Stimulated activated effector memory CD8-positive, alpha-beta T cell treated with anti-CD3 and anti-CD28 coated beads, Interleukin-12 subunit alpha, Interleukin-12 subunit beta, amount 100 ng/mL, for 72 hours (primary cell): ENCODE measurements at regions not wholly inside any gene's neighbourhood (a gene's known extent, or its start where the extent isn't known, plus 50 kb on each side); places are given as distances from the start of the nearest gene placed in this dataset.

Experiments
- ATAC-seq: fragments of 150-1000 bp; cut with Tn5 transposase; 2 replicates; pipeline ENCODE4 v1.10.0; 2021
- DNase-seq, 2 donors: peaks; one replicate each; pipeline ENCODE4 v3.0.0; 2021 to 2022; ENCODE audit warnings: low spot score in 2 of 2
- H3K27ac Mint-ChIP-seq: one replicate; pipeline ENCODE4 v1.8.0; 2022; ENCODE audit warnings: mild to moderate bottlenecking, mixed read lengths
- H3K36me3 Mint-ChIP-seq: one replicate; pipeline ENCODE4 v1.8.0; 2022; ENCODE audit warnings: mild to moderate bottlenecking, mixed read lengths
- H3K4me1 Mint-ChIP-seq: one replicate; pipeline ENCODE4 v1.8.0; 2022; ENCODE audit warnings: mixed read lengths
- H3K4me3 Mint-ChIP-seq: one replicate; pipeline ENCODE4 v1.8.0; 2022; ENCODE audit warnings: mild to moderate bottlenecking, mixed read lengths
- H3K9me3 Mint-ChIP-seq: one replicate; pipeline ENCODE4 v1.8.0; 2022; ENCODE audit warnings: mixed read lengths

DNA sequence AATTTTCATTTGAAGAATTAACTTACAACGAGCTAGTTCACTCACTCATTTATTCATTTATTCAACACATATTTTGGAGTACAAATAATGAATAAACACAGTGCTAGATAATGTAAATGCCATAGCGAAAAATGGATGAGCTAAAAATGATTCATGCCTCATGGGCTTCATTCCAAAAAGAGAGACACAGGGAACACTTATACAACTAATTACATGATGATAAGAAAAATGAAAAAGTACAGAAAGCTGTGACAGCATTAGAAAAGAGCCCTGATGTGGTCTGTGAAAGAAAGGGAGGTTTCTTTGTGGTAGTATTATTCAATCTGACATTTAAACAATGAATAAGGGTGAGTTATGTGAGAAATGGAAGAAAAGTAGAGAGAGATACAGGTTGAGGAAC, 726.4 kb downstream of the AMY1C start:
- DNase-seq (no peak), ATAC-seq (no peak)
- H3K4me3 Mint-ChIP-seq = no peak overlapping the region
- no peaks in the 10 kb centered on the region for H3K4me1 Mint-ChIP-seq
- no peaks in the 10 kb centered on the region for H3K36me3 Mint-ChIP-seq
- H3K9me3 Mint-ChIP-seq = peaks cover 10% of the 10 kb centered on the region
- no peak overlapping the region for H3K27ac Mint-ChIP-seq

GRCh38 chr1:104488296-104489015, 738.8 kb downstream of the AMY1C start:
- H3K4me3 Mint-ChIP-seq = no peak overlapping the region
- no peaks in the 10 kb centered on the region for H3K4me1 Mint-ChIP-seq
- peaks cover 18% of the 10 kb centered on the region for H3K9me3 Mint-ChIP-seq
- ATAC-seq = no peak
- no peaks in the 10 kb centered on the region for H3K36me3 Mint-ChIP-seq
- H3K27ac Mint-ChIP-seq = no peak overlapping the region
- DNase-seq = no peak

- ATAC-seq (no peak), DNase-seq (no peak)
- no peaks in the 10 kb centered on the region for H3K4me1 Mint-ChIP-seq
- no peak overlapping the region for H3K27ac Mint-ChIP-seq
- no peak overlapping the region for H3K4me3 Mint-ChIP-seq
- no peaks in the 10 kb centered on the region for H3K36me3 Mint-ChIP-seq
- peaks cover 25% of the 10 kb centered on the region for H3K9me3 Mint-ChIP-seq
Observed at GRCh38 chr1:104526158-104526795, 776.6 kb downstream of the AMY1C start.

GRCh38 chr1:104531990-104532389, 782.3 kb downstream of the AMY1C start:
- H3K4me3 Mint-ChIP-seq = no peak overlapping the region
- DNase-seq (no peak), ATAC-seq (no peak)
- peaks cover 24% of the 10 kb centered on the region for H3K9me3 Mint-ChIP-seq
- H3K36me3 Mint-ChIP-seq = no peaks in the 10 kb centered on the region
- H3K4me1 Mint-ChIP-seq = no peaks in the 10 kb centered on the region
- H3K27ac Mint-ChIP-seq = no peak overlapping the region

DNA sequence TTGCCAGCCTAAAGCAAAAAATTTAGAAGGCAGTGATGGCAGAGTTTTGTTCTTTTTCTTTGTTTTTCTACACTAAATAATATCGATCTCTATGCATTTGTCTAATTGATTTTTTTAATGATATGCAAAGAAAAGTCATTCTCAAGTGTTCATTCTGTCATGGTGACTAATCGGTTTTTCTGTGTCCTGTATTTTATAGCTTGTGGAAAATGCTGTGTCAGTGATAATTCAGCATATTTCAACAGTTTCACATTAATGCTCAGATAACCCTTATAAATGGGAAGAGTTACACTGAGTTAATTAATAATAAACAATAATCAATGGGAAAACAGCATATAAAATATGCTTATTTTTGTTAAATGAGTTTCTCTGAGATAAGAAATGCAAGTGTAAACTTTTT, 824.9 kb downstream of the AMY1C start:
- H3K27ac Mint-ChIP-seq = no peak overlapping the region
- DNase-seq = no peak
- peaks cover 27% of the 10 kb centered on the region for H3K9me3 Mint-ChIP-seq
- no peaks in the 10 kb centered on the region for H3K4me1 Mint-ChIP-seq
- ATAC-seq = no peak
- no peak overlapping the region for H3K4me3 Mint-ChIP-seq
- no peaks in the 10 kb centered on the region for H3K36me3 Mint-ChIP-seq

GRCh38 chr1:104592926-104593325, 843.2 kb downstream of the AMY1C start:
- Mint-ChIP-seq H3K4me3 (no peak overlapping the region), H3K36me3 (no peaks in the 10 kb centered on the region), H3K27ac (no peak overlapping the region), H3K9me3 (peaks cover 19% of the 10 kb centered on the region), H3K4me1 (no peaks in the 10 kb centered on the region)
- ATAC-seq = no peak
- no peak for DNase-seq

DNA sequence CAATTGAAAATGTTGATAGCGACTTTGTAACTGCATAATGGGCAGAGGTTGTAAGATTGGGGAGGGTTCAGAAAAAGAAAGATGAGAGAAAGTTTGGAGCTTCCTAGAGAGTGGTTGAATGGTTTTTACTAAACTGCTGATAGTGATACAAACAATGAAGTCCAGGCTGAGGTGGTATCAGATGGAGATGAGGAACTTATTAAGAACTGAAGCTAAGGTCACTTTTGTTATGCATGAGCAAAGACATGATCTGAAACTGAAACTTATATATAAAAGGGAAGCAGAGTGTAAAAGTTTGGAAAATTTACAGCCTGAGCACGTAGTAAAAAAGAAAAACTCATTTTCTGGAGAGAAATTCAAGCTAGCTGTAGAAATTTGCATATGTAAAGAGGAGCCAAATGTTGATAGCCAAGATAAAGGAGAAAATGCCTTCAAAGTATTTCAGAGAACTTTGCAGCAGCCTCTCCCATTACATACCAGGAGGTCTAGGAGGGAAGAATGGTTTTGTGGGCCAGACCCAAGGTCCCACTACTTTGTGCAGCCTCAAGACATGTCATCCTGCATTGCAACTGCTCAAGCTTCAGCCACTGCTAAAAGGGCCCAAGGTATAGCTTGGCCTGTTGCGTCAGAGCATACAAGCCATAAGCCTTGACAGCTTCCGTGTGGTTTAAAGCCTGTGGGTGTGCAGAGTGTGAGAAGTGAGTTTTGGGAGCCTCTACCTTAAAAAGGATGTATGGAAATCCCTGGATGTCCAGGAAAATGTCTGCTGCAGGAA, 843.9 kb downstream of the AMY1C start:
- Mint-ChIP-seq H3K4me3 (no peak overlapping the region), H3K27ac (no peak overlapping the region), H3K4me1 (no peaks in the 10 kb centered on the region), H3K9me3 (peaks cover 19% of the 10 kb centered on the region), H3K36me3 (no peaks in the 10 kb centered on the region)
- ATAC-seq = no peak
- no peak for DNase-seq

DNA sequence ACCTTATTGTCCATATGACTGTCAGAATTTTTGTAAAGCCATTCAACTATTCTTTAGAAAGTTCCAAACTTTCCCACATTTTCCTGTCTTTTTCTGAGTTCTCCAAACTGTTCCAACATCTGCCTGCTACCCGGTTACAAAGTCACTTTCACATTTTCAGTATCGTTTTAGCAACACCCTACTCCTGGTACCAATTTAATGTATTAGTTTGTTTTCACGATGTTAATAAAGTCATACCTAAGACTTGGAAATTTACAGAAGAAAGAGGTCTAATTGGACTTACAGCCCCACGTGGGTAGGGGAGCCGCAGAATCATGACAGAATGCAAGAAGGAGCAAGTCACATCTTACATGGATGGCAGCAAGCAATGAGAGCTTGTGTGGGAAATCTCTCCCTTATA, 867.8 kb downstream of the AMY1C start:
- no peaks in the 10 kb centered on the region for H3K4me1 Mint-ChIP-seq
- peaks cover 25% of the 10 kb centered on the region for H3K9me3 Mint-ChIP-seq
- ATAC-seq (no peak), DNase-seq (no peak)
- H3K4me3 Mint-ChIP-seq = no peak overlapping the region
- no peaks in the 10 kb centered on the region for H3K36me3 Mint-ChIP-seq
- H3K27ac Mint-ChIP-seq = no peak overlapping the region

GRCh38 chr1:104621221-104621620, 871.5 kb downstream of the AMY1C start:
- Mint-ChIP-seq H3K36me3 (no peaks in the 10 kb centered on the region), H3K4me3 (no peak overlapping the region), H3K27ac (no peak overlapping the region), H3K4me1 (no peaks in the 10 kb centered on the region), H3K9me3 (peaks cover 27% of the 10 kb centered on the region)
- DNase-seq (no peak), ATAC-seq (no peak)

- Mint-ChIP-seq H3K4me1 (no peaks in the 10 kb centered on the region), H3K27ac (no peak overlapping the region), H3K36me3 (no peaks in the 10 kb centered on the region), H3K4me3 (no peak overlapping the region), H3K9me3 (peaks cover 22% of the 10 kb centered on the region)
- no peak for DNase-seq
- ATAC-seq = no peak
Observed at GRCh38 chr1:104624538-104624937, 874.8 kb downstream of the AMY1C start.

- ATAC-seq = no peak
- Mint-ChIP-seq H3K36me3 (no peaks in the 10 kb centered on the region), H3K4me1 (no peaks in the 10 kb centered on the region), H3K9me3 (peaks cover 9% of the 10 kb centered on the region), H3K4me3 (no peak overlapping the region), H3K27ac (no peak overlapping the region)
- no peak for DNase-seq
Observed at GRCh38 chr1:104629589-104629988, 879.9 kb downstream of the AMY1C start.

DNA sequence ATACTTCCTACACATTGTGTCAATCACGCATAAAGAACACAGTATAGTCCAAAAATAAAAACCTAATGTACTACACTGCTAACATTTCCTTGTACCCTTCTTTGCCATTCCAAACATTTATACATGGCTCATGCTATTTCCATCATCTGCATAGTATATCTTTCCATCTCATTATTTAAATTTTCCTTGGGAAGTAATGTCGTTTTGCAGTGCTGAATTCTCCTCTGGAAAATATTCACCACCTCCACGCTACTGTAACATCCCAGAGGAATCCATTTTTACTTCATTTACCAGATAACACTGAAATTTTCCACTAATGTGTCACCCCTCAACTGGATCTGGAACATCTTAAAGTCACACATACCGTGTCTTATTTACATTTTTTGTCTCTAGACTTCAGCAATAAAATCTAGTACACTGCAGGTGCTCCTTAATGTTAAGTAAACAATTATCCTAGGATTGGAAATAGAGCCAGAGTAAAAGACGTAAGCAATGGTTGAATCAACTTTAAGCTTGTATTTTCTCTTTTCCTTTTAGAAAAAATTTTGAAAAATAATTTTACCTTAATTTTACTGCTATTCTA, 881.0 kb downstream of the AMY1C start:
- DNase-seq = no peak
- Mint-ChIP-seq H3K4me3 (no peak overlapping the region), H3K4me1 (no peaks in the 10 kb centered on the region), H3K9me3 (peaks cover 5% of the 10 kb centered on the region), H3K27ac (no peak overlapping the region), H3K36me3 (no peaks in the 10 kb centered on the region)
- ATAC-seq = no peak

- ATAC-seq (no peak), DNase-seq (no peak)
- Mint-ChIP-seq H3K27ac (no peak overlapping the region), H3K36me3 (no peaks in the 10 kb centered on the region), H3K9me3 (peaks cover 10% of the 10 kb centered on the region), H3K4me3 (no peak overlapping the region), H3K4me1 (no peaks in the 10 kb centered on the region)
Observed at GRCh38 chr1:104636581-104636980, 886.9 kb downstream of the AMY1C start.

DNA sequence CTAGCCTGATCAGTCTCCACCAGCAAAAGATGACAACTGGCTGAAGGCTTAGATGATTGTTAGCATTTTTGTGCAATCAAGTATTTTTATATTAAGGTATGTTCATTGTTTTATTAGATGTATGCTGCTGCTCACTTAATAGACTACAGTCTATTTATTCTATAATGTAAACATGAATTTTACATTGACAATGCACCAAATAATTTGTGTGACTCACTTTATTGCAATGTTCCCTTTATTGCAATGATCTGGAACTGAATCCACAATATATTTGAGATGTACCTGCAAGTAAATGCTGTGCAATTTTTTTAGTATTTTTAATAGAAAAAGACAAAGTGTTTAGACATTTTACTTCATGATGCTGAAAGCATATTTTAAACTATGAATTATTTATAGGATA, 896.5 kb downstream of the AMY1C start:
- DNase-seq (no peak), ATAC-seq (no peak)
- H3K9me3 Mint-ChIP-seq = peaks cover 7% of the 10 kb centered on the region
- no peaks in the 10 kb centered on the region for H3K36me3 Mint-ChIP-seq
- H3K4me1 Mint-ChIP-seq = no peaks in the 10 kb centered on the region
- H3K4me3 Mint-ChIP-seq = no peak overlapping the region
- no peak overlapping the region for H3K27ac Mint-ChIP-seq

DNA sequence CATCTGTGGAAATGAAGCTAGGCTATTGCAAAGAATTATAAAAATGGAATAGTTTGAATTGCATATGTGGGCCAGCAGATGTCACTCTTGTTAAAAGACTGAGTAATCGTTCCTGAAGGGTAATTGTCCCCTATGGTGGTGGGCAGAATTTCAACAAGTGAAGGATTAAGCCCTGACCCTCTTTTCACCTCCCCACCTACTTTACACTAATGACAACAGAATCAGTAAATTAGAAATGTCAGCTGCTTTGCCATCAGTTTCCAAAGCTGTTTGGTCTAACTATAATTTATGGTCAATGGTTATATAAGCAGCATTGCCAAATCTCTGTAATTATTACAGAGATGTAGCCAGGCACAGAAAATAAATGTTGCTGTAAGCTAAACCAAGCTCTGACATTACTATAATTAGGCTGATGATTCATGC, 898.6 kb downstream of the AMY1C start:
- no peak overlapping the region for H3K4me3 Mint-ChIP-seq
- ATAC-seq (no peak), DNase-seq (no peak)
- H3K4me1 Mint-ChIP-seq = no peaks in the 10 kb centered on the region
- H3K27ac Mint-ChIP-seq = no peak overlapping the region
- H3K9me3 Mint-ChIP-seq = peaks cover 7% of the 10 kb centered on the region
- no peaks in the 10 kb centered on the region for H3K36me3 Mint-ChIP-seq
